ENCODE measurements at regions not wholly inside any gene's neighbourhood (a gene's known extent, or its start where the extent isn't known, plus 50 kb on each side); places are given as distances from the start of the nearest gene placed in this dataset.

- H3K9ac ChIP-seq (ENCODE audit: low read length), result no peak overlapping the region
- peak; percentile 25 for DNase-seq
- H3K9me3 ChIP-seq (ENCODE audit: low read length), result no peaks in the 10 kb centered on the region
- intact Hi-C loops (cut with micrococcal nuclease), result no loop called here
- H3K4me3 ChIP-seq (ENCODE audit: low read length), result no peak overlapping the region
- no peak overlapping the region for H2AFZ ChIP-seq (ENCODE audit: low read length)
- no peak for TF ChIP-seq EZH2phosphoT487 (IDR thresholded peaks at IDR 0.05; ENCODE audit: borderline replicate concordance, low read length)
- no peak for TF ChIP-seq EZH2 (IDR thresholded peaks at IDR 0.05; ENCODE audit: low read length, unreplicated experiment)
- no peak for TF ChIP-seq CTCF (conservative IDR thresholded peaks at IDR 0.05; ENCODE audit: low read depth, low read length)
- H3F3A ChIP-seq (ENCODE audit: low read length, unreplicated experiment), result no peaks in the 10 kb centered on the region
- no peak overlapping the region for H3K4me2 ChIP-seq (ENCODE audit: low read length)
- no peaks in the 10 kb centered on the region for H4K20me1 ChIP-seq (ENCODE audit: low read length)
- no peaks in the 10 kb centered on the region for H3K4me1 ChIP-seq (ENCODE audit: insufficient read depth, low read length)
- peaks cover 19% of the 10 kb centered on the region; the same call in 1 of the 2 replicates for H3K27me3 ChIP-seq (ENCODE audit: low read length)
- no peaks in the 10 kb centered on the region for H3K36me3 ChIP-seq (ENCODE audit: low read depth, low read length)
- ChIA-PET CTCF (no interaction called here), POLR2A (ENCODE audit: unreplicated experiment) (no interaction called here)
- H3K79me2 ChIP-seq (ENCODE audit: low read length), result no peaks in the 10 kb centered on the region
- no peaks in the 10 kb centered on the region for H3K9me2 ChIP-seq (replicated peaks; ENCODE audit: low read length)
- ATAC-seq, result peak; percentile 42; the same call in 1 of the 2 replicates
- no peak overlapping the region for H3K27ac ChIP-seq (ENCODE audit: low read length)
- BruUV-seq (replicated peaks), result no TSS peak
Measured at GRCh38 chr1:229951856-229952534, 115.0 kb upstream of the GALNT2 start.

- POLR2A ChIA-PET (ENCODE audit: unreplicated experiment), result no interaction called here
- Histone ChIP-seq H3K79me2 (ENCODE audit: low read length) (no peaks in the 10 kb centered on the region), H3K4me3 (ENCODE audit: low read length) (no peak overlapping the region), H2AFZ (ENCODE audit: low read length) (no peak overlapping the region), H3K27ac (ENCODE audit: low read length) (no peak overlapping the region), H3K4me2 (ENCODE audit: low read length) (no peak overlapping the region), H3K27me3 (ENCODE audit: low read length) (peaks cover 19% of the 10 kb centered on the region; the same call in 1 of the 2 replicates), H3K9me3 (ENCODE audit: low read length) (no peaks in the 10 kb centered on the region), H3K9ac (ENCODE audit: low read length) (no peak overlapping the region), H3K4me1 (ENCODE audit: insufficient read depth, low read length) (no peaks in the 10 kb centered on the region), H3F3A (ENCODE audit: low read length, unreplicated experiment) (no peaks in the 10 kb centered on the region), H3K9me2 (replicated peaks; ENCODE audit: low read length) (no peaks in the 10 kb centered on the region), H4K20me1 (ENCODE audit: low read length) (no peaks in the 10 kb centered on the region), H3K36me3 (ENCODE audit: low read depth, low read length) (no peaks in the 10 kb centered on the region)
- CTCF ChIA-PET, result no interaction called here
- BruUV-seq (replicated peaks), result no TSS peak
- intact Hi-C loops (cut with micrococcal nuclease), result no loop called here
- no peak for TF ChIP-seq EZH2phosphoT487 (IDR thresholded peaks at IDR 0.05; ENCODE audit: borderline replicate concordance, low read length)
- TF ChIP-seq CTCF (conservative IDR thresholded peaks at IDR 0.05; ENCODE audit: low read depth, low read length), result no peak
- no peak for TF ChIP-seq EZH2 (IDR thresholded peaks at IDR 0.05; ENCODE audit: low read length, unreplicated experiment)
- DNase-seq (peak; percentile 38), ATAC-seq (no peak)
Measured at GRCh38 chr1:229952670-229953520, 114.1 kb upstream of the GALNT2 start.
